GM23338 (cell line): ENCODE measurements at regions not wholly inside any gene's neighbourhood (a gene's known extent, or its start where the extent isn't known, plus 50 kb on each side); places are given as distances from the start of the nearest gene placed in this dataset.

Experiments used
- ATAC-seq: fragments of 200-7000 bp; cut with Tn5 transposase; 3 replicates; pipeline ENCODE4 v1.9.1; 2020
- DNase-seq: peaks from one replicate; pipeline ENCODE4 v3.0.0-alpha.2; 2015; ENCODE audit warnings: low spot score
- H2AFZ ChIP-seq: fragments of 200-600 bp; sonication (generic); 2 replicates; pipeline ENCODE4 v1.8.0; 2016; ENCODE audit warnings: antibody characterized with exemption, mild to moderate bottlenecking, moderate library complexity
- H3F3A ChIP-seq: fragments of 200-600 bp; sonication (generic); replicated peaks from 2 replicates; pipeline ENCODE4 v1.8.0; 2017; ENCODE audit warnings: antibody characterized with exemption, mixed run types, low read depth
- H3K27ac ChIP-seq: fragments of 200-600 bp; sonication (generic); 2 replicates; pipeline ENCODE4 v1.6.1; 2016; ENCODE audit warnings: low read depth
- H3K27me3 ChIP-seq: fragments of 200-600 bp; sonication (generic); 2 replicates; pipeline ENCODE4 v1.8.0; 2016; ENCODE audit warnings: mild to moderate bottlenecking, mixed run types, moderate library complexity; ENCODE audit not compliant: insufficient read depth
- H3K36me3 ChIP-seq: fragments of 200-600 bp; sonication (generic); 2 replicates; pipeline ENCODE4 v1.8.0; 2016; ENCODE audit warnings: mild to moderate bottlenecking; ENCODE audit not compliant: insufficient read depth
- H3K4me1 ChIP-seq: fragments of 200-600 bp; sonication (generic); 2 replicates; pipeline ENCODE4 v1.8.0; 2016; ENCODE audit warnings: mild to moderate bottlenecking, moderate library complexity; ENCODE audit not compliant: insufficient read depth
- H3K4me2 ChIP-seq: fragments of 200-600 bp; sonication (generic); 2 replicates; pipeline ENCODE4 v1.7.1; 2017; ENCODE audit warnings: mixed run types
- H3K4me3 ChIP-seq: fragments of 200-600 bp; sonication (generic); 2 replicates; pipeline ENCODE4 v1.6.1; 2016; ENCODE audit warnings: mixed run types
- H3K79me2 ChIP-seq: fragments of 200-600 bp; sonication (generic); replicated peaks from 2 replicates; pipeline ENCODE4 v1.8.0; 2017; ENCODE audit warnings: mild to moderate bottlenecking; ENCODE audit not compliant: insufficient read depth
- H3K9me2 ChIP-seq: fragments of 200-600 bp; sonication (generic); 2 replicates; pipeline ENCODE4 v1.8.0; 2017; ENCODE audit not compliant: insufficient read depth
- H4K20me1 ChIP-seq: fragments of 200-600 bp; sonication (generic); replicated peaks from 2 replicates; pipeline ENCODE4 v1.8.0; 2017; ENCODE audit warnings: mild to moderate bottlenecking; ENCODE audit not compliant: insufficient read depth
- H3K27ac Mint-ChIP-seq: 2 replicates; pipeline ENCODE4 v1.8.0; 2020; ENCODE audit warnings: inconsistent platforms, mild to moderate bottlenecking, moderate library complexity, mixed read lengths
- H3K27me3 Mint-ChIP-seq: 3 replicates; pipeline ENCODE4 v1.8.0; 2022; ENCODE audit warnings: low read depth, mild to moderate bottlenecking, moderate library complexity, mixed read lengths, inconsistent platforms; ENCODE audit not compliant: insufficient read depth, poor library complexity
- H3K36me3 Mint-ChIP-seq: 3 replicates; pipeline ENCODE4 v1.8.0; 2021; ENCODE audit warnings: low read depth, mild to moderate bottlenecking, inconsistent platforms, moderate library complexity, mixed read lengths
- H3K4me1 Mint-ChIP-seq: 3 replicates; pipeline ENCODE4 v1.8.0; 2020; ENCODE audit warnings: mild to moderate bottlenecking, inconsistent platforms, mixed read lengths
- H3K4me3 Mint-ChIP-seq: 3 replicates; pipeline ENCODE4 v1.8.0; 2021; ENCODE audit warnings: moderate library complexity, mild to moderate bottlenecking, inconsistent platforms, mixed read lengths
- H3K9me3 Mint-ChIP-seq: 3 replicates; pipeline ENCODE4 v1.8.0; 2020; ENCODE audit warnings: moderate library complexity, mild to moderate bottlenecking, inconsistent platforms, mixed read lengths
- CREB1 ChIP-seq: fragments of 250-450 bp; sonication (Bioruptor Pico); IDR thresholded peaks from 2 replicates; pipeline ENCODE4 v1.5.0; 2020; ENCODE audit warnings: low read depth, mild to moderate bottlenecking, moderate library complexity
- CTCF ChIP-seq, 2 experiments: fragments of 200-600 bp in 1 of 2; sonication (generic) in 1 of 2; conservative IDR thresholded peaks; 2 replicates each; pipeline versions ENCODE4 v1.5.1 to v1.6.1; 2016 to 2017; ENCODE audit warnings: antibody characterized with exemption in 2 of 2, low read depth in 2 of 2, mild to moderate bottlenecking in 2 of 2, moderate library complexity in 1 of 2
- EZH2 ChIP-seq: fragments of 200-600 bp; sonication (generic); IDR thresholded peaks from one replicate; pipeline ENCODE4 v1.8.0; 2017; ENCODE audit warnings: antibody characterized with exemption, mild to moderate bottlenecking, low read depth; ENCODE audit not compliant: unreplicated experiment
- EZH2phosphoT487 ChIP-seq: fragments of 200-600 bp; sonication (generic); IDR thresholded peaks from one replicate; pipeline ENCODE4 v1.8.1; 2018; ENCODE audit warnings: antibody characterized with exemption; ENCODE audit not compliant: unreplicated experiment
- JUNB ChIP-seq: IDR thresholded peaks from one replicate; pipeline ENCODE4 v1.6.1; 2016; ENCODE audit warnings: antibody characterized with exemption; ENCODE audit not compliant: unreplicated experiment
- NANOG ChIP-seq: IDR thresholded peaks from 2 replicates; pipeline ENCODE4 v1.6.1; 2016; ENCODE audit warnings: antibody characterized with exemption, borderline replicate concordance
- POLR2AphosphoS5 ChIP-seq: IDR thresholded peaks from 2 replicates; pipeline ENCODE4 v1.6.1; 2016; ENCODE audit warnings: antibody characterized with exemption, low read depth
- STAT1 ChIP-seq: IDR thresholded peaks from one replicate; pipeline ENCODE4 v1.6.1; 2016; ENCODE audit warnings: antibody characterized with exemption; ENCODE audit not compliant: unreplicated experiment
- ZNF114 ChIP-seq: fragments of 250-450 bp; sonication (Bioruptor Pico); IDR thresholded peaks from 2 replicates; pipeline ENCODE4 v1.5.0; 2020; ENCODE audit warnings: mild to moderate bottlenecking, moderate library complexity
- TF ChIP-seq, protein P1 (sequence below): IDR thresholded peaks from 2 replicates; pipeline ENCODE4 v1.6.1; 2016; ENCODE audit warnings: antibody characterized with exemption
- TF ChIP-seq, protein P2 (sequence below): IDR thresholded peaks from one replicate; pipeline ENCODE4 v1.6.1; 2018; ENCODE audit warnings: antibody characterized with exemption; ENCODE audit not compliant: unreplicated experiment

GRCh38 chr20:62553838-62554161, 78.0 kb upstream of the GATA5 start:
- Mint-ChIP-seq H3K36me3 (no peaks in the 10 kb centered on the region; the same call in 2 of the 3 replicates), H3K9me3 (no peaks in the 10 kb centered on the region), H3K27me3 (peaks cover 30% of the 10 kb centered on the region), H3K27ac (no peak overlapping the region), H3K4me3 (no peak overlapping the region), H3K4me1 (peaks cover 11% of the 10 kb centered on the region)
- Histone ChIP-seq H3K9me2 (no peaks in the 10 kb centered on the region), H3K4me3 (no peak overlapping the region), H3K27ac (no peak overlapping the region), H3K36me3 (no peaks in the 10 kb centered on the region), H3F3A (no peaks in the 10 kb centered on the region), H3K4me1 (peaks cover 3% of the 10 kb centered on the region; the same call in 1 of the 2 replicates), H3K27me3 (peaks cover 17% of the 10 kb centered on the region), H3K79me2 (no peaks in the 10 kb centered on the region), H3K4me2 (no peak overlapping the region), H2AFZ (no peak overlapping the region), H4K20me1 (no peaks in the 10 kb centered on the region)
- TF ChIP-seq JUNB (no peak), NANOG (no peak), EZH2 (no peak)
- DNase-seq (no peak), ATAC-seq (no peak)

DNA sequence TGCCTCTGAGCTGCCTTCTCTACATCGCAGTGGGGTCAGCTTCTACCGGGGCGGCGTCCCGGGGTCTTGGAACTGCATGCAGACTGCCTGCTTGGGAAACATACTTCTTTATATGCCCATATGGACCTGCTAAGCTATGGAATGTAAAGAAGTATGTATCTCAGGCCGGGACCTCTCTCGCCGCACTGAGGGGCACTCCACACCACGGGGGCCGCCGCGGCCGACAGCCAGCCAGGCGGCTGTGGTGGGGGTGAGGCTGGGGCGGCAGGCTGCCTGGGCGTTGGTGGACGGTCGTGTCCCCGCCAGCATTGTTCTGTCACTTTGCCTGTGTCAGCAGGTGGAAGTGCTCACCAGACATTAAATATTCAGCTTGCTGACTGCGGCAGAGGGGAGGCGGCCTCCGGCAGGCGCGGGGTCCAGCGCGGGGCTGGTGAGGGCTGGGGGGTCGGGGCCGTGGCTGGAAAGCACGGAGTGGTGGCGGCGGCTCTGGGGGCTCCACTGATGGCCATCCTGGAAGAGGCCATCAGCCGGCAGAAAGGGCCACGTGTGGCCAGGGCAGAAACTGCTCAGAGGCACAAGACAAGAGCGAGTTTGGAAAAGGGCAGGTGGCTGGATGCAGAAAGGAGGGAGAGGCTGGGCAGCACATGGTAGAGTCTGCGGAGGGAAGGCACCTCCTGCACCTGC, 78.6 kb upstream of the GATA5 start:
- Histone ChIP-seq H3K4me3 (no peak overlapping the region), H3K9me2 (no peaks in the 10 kb centered on the region), H3K4me1 (peaks cover 3% of the 10 kb centered on the region; the same call in 1 of the 2 replicates), H3K27ac (no peak overlapping the region), H3F3A (no peaks in the 10 kb centered on the region), H2AFZ (no peak overlapping the region), H3K4me2 (no peak overlapping the region), H3K27me3 (peaks cover 17% of the 10 kb centered on the region), H3K36me3 (no peaks in the 10 kb centered on the region), H4K20me1 (no peaks in the 10 kb centered on the region), H3K79me2 (no peaks in the 10 kb centered on the region)
- Mint-ChIP-seq H3K27ac (no peak overlapping the region), H3K4me1 (peaks cover 10% of the 10 kb centered on the region), H3K9me3 (no peaks in the 10 kb centered on the region), H3K36me3 (no peaks in the 10 kb centered on the region; the same call in 2 of the 3 replicates), H3K27me3 (peaks cover 29% of the 10 kb centered on the region), H3K4me3 (no peak overlapping the region)
- TF ChIP-seq POLR2AphosphoS5 (no peak), EZH2 (no peak)
- ATAC-seq (no peak), DNase-seq (no peak)

- Histone ChIP-seq H4K20me1 (no peaks in the 10 kb centered on the region), H3K4me3 (no peak overlapping the region), H3K4me1 (peaks cover 3% of the 10 kb centered on the region; the same call in 1 of the 2 replicates), H3K9me2 (no peaks in the 10 kb centered on the region), H3K27ac (no peak overlapping the region), H3F3A (no peaks in the 10 kb centered on the region), H3K27me3 (peaks cover 17% of the 10 kb centered on the region), H3K79me2 (no peaks in the 10 kb centered on the region), H3K36me3 (no peaks in the 10 kb centered on the region), H2AFZ (no peak overlapping the region), H3K4me2 (no peak overlapping the region)
- no peak for ATAC-seq
- Mint-ChIP-seq H3K4me1 (peaks cover 12% of the 10 kb centered on the region), H3K27ac (no peak overlapping the region), H3K4me3 (no peak overlapping the region), H3K9me3 (no peaks in the 10 kb centered on the region), H3K27me3 (peaks cover 28% of the 10 kb centered on the region), H3K36me3 (no peaks in the 10 kb centered on the region; the same call in 2 of the 3 replicates)
- DNase-seq: no peak
- TF ChIP-seq POLR2AphosphoS5 (no peak), ZNF114 (CRISPR knock-in tag) (no peak), EZH2phosphoT487 (no peak), JUNB (no peak), CREB1 (CRISPR knock-in tag) (no peak), EZH2 (no peak), STAT1 (no peak), CTCF (conservative IDR thresholded peaks at IDR 0.05; ENCODE audit: low read depth in 2 of 2) (no peak)
- TF ChIP-seq, protein P1, sequence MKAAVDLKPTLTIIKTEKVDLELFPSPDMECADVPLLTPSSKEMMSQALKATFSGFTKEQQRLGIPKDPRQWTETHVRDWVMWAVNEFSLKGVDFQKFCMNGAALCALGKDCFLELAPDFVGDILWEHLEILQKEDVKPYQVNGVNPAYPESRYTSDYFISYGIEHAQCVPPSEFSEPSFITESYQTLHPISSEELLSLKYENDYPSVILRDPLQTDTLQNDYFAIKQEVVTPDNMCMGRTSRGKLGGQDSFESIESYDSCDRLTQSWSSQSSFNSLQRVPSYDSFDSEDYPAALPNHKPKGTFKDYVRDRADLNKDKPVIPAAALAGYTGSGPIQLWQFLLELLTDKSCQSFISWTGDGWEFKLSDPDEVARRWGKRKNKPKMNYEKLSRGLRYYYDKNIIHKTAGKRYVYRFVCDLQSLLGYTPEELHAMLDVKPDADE: no peak
- TF ChIP-seq, protein P2, sequence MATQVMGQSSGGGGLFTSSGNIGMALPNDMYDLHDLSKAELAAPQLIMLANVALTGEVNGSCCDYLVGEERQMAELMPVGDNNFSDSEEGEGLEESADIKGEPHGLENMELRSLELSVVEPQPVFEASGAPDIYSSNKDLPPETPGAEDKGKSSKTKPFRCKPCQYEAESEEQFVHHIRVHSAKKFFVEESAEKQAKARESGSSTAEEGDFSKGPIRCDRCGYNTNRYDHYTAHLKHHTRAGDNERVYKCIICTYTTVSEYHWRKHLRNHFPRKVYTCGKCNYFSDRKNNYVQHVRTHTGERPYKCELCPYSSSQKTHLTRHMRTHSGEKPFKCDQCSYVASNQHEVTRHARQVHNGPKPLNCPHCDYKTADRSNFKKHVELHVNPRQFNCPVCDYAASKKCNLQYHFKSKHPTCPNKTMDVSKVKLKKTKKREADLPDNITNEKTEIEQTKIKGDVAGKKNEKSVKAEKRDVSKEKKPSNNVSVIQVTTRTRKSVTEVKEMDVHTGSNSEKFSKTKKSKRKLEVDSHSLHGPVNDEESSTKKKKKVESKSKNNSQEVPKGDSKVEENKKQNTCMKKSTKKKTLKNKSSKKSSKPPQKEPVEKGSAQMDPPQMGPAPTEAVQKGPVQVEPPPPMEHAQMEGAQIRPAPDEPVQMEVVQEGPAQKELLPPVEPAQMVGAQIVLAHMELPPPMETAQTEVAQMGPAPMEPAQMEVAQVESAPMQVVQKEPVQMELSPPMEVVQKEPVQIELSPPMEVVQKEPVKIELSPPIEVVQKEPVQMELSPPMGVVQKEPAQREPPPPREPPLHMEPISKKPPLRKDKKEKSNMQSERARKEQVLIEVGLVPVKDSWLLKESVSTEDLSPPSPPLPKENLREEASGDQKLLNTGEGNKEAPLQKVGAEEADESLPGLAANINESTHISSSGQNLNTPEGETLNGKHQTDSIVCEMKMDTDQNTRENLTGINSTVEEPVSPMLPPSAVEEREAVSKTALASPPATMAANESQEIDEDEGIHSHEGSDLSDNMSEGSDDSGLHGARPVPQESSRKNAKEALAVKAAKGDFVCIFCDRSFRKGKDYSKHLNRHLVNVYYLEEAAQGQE: no peak
Measured at GRCh38 chr20:62554898-62555641, 79.3 kb upstream of the GATA5 start.
